Mucosa of gallbladder (tissue), 1 donor: ENCODE measurements at regions not wholly inside any gene's neighbourhood (a gene's known extent, or its start where the extent isn't known, plus 50 kb on each side); places are given as distances from the start of the nearest gene placed in this dataset.

Experiments used
- DNase-seq: peaks from one replicate; pipeline ENCODE4 v3.0.0-alpha.2; 2020; ENCODE audit warnings: low spot score
- donor health status: DM: no; HTN: no; CAD: no.

DNA sequence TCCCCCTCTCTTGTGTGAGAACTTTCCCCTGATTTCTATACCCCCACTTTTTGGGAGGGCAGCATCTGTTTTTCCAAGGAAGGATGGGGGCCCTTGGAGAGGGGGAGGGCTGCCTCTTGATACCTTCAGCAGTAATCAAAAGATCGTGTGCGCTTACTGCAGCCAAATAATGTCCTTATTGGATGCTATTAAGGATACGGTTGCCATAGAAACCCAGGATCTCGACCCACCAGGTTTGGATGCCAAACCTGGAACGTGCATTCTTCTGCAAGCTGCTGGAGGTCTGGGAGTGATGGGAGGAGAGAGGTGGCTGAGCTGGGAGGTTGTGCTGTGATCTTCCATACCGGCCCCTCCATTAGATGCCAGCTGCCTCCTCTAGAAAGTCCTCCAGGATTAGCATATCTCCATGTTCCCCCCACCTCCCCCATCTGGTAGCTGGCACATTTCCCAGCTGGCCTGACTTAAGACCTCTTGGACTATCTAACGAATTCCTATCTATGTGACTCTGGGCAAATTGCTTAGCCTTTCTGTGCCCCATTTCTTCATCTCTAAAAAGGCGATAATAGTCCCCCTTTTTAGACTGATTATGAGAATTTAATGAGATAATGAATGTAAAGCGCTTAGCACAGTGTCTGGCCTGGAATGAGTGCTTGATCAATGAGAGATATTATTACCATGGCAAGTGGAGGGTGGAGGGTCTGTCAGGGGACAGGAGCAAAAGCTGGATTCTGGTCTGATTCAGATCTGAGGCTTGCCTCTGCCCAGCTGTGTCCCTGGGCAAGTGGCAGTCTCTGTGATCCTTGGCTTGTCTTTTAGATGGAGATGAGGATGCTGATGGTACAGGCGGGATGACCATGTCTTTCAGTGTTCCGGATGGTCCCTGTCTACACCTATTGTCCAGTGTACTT, 78.5 kb upstream of the PCBD1 start:
- DNase-seq, result no peak

DNA sequence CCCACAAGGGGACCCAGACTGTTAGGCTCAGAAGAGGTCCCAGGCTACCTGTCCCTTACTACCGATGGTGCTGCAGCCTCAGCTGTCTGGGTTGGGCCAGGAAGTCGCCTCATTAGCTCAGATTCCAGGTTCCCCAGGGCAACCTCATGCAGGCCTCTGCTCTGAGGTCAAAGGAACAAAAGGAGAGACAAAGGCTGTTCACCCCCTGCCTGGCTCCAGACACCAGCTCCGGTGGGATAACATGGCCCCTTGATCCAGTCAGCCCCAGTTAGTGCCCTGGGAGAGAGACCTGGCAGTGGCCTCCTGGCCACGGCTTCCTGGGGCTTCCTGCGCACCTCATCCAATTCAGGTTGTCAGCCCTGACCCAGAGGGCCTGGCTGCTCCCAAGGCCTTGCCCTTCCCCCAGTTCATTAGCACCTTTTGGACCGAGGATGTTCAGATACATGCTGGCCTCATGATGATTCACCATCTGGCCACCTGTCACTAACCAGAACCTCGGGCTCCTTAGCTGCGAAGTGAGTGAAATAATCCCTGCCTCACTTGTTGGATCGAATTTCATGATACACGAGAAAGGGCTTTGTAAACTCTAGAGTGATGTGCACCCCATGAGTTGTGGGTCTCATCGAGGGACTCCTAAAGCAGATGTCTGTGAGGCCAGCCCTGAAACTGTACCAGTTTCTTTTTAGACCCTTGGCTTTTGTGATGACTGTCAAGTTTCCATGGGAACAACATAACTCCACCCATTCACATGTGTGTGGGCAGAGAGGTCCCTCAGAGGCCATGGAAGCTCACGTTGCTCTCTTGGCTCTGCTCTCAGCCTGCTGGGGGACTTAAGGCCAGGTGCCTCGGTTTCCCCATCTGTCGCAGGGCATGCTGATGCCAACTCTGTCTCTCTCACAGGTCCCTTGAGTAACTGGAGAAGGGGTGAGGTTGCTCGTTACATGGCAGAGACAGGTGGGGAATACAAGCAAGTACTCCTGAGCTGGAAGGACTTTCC, 79.5 kb upstream of the PCBD1 start:
- no peak for DNase-seq

DNA sequence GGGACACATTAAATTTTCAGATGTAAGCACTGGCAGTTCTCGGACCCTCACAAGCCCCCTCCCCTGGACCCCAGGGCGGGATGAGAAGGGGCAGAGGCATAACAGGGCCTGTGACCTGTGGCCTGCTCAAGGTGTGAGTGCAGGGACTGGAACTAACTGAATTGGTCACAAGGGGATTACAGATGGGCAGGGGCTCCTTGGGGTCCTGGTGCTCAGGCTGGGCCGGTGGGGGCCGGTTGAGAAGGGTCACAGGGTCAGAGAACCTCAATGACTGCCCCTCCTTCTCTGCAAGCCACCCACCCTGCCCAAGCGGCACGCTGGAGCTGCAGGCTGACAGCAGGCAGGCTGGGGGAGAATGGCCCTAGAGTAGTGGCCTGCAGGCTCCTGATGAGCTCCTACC, 80.8 kb upstream of the PCBD1 start:
- no peak for DNase-seq

DNA sequence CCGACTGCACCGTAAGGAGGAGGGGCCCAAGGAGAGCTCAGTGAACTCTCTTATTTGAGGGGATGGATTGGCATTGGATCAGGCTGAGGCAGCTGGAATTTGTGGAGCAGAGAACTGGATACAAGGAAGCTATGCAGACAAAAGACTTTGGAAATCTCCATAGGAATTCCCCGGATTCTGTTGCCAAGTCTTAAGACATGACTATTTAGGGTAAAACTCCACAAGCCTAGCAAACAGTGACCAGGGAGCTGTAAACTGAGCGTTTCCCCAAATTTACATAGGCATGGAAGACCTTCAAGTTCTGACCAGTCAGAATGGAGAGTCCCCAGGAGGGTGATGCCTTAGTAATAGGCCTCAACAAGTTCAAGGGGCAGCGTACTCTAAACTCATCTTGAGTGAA, 82.5 kb upstream of the PCBD1 start:
- DNase-seq, result no peak

DNA sequence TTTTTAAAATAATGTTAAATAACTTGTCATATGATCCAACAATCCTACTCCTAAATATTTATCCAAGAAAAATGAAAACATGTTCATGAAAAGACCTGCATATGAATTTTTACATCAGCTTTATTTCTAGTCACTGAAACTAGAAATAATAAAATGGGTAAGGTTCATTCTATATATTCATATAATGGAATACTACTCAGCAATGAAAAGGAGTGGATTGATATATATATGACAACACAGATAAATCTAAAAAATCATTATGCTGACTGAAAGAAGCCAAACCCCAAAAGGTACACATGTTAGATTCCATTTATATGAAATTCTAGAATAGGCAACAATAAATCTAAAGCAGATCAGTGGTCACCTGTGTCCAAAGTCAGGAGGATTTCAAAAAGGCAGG, 84.9 kb upstream of the PCBD1 start:
- no peak for DNase-seq

DNA sequence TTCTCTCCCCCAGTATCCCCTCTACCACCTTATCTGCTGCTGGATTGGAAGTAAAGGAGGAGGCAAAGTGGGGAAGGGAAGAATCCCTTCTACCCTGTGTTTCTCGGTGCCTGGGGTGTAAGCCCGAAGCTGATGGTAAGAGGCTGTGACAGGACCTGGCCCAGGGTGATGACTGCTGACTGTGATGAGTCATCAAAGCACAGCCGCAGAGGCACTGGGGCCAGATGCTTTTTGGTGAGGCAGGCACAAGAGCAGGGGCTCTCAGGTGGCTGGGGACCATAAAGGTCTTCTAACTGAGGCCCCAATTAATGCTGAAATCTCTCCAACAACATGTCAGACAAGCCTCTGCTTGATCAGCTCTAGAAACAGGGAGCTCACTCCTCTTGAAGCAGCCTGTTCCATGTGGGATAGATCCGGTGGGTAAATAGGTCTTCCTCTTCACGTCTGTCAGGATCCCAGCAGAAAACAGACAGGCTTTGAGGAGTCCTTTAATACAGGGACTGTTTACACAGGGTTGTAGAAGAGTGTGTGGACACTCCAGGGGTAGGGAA, 86.1 kb upstream of the PCBD1 start:
- DNase-seq, result no peak

DNA sequence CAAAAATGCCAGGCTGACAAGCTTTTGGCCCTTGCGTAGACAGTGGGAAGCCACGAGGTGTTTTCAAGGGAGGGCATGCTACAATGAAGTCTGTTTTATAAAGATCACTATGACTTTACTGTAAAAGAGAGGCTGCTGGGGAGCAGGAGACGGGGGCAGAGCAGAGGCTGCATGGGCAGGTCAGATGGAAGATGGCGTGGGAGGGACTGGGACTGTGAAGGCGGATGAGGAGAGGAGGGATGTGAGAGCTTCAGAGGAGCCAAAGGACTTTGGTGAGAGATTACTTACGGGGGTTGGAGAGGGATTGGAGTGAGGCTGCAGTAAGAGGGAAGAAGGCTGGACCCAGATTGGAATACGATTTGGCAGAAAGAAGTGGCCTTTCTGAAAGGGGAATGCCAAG, 86.6 kb upstream of the PCBD1 start:
- DNase-seq, result no peak

DNA sequence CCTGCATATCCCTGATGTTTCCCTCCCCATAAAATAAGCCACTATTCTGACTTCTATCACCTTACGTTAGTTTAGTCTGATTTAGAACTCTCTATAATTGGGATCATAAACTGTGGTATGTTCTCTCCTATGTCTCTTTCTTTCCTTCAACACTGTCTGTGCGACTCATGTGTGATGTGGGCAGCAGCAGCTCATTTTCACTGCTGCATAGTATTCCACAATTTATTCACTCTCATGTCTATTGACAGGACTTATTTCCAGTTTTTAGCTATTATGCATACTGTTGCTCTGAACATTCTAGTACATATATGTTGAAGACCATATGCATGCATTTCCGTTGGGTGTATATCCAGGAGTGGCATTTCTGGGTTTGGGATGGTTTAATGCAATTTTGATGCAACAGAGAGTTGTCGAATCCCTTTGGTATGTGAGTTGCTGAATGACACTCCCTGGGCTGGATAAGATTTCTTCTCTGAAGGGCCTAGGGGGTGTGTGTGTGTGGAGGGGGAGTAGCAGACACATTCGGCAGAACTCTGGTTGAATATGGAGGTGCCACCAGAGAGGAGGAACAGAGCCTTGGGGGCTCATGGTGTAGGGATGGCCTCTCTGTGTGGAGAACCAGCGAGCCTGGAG, 87.8 kb upstream of the PCBD1 start:
- DNase-seq, result no peak

DNA sequence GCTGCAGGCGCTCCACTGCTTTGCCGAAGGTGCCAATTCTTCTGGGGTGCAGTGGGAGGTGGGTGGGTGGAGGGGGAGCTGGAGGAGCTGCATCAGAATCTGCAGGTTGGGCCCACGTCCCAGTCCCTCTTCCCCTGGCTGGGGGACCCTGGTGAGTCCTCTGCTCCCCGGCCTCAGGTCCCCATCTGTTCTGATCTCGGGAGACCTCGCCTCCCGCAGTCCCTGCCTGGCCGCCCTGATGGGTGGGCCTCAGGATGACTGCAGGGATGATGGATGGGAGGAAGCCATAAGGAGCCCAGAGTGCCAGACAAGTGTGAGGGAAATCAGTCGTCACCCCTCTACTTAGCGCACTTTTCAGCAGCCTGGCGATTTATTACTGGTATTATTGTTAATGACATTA, 89.3 kb upstream of the PCBD1 start:
- no peak for DNase-seq

DNA sequence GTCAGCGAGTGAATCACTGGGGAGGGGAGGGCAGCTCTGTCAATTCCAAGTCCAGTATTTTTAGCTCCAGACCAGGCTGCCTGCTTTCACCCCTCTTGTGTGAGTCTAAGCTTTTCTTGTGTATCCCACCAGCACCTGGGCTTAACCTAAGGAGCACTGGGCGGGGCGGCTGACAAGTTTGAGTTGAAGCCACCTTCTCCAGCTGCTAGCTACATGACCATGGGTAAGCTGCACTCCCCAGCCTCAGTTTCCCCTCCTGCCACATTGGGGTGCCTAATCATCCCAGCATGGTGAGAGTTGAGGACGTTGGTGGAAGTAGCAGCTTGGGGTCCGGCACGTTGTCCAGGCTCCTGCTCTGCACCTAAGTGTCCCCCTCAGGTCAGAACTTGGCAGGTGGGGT, 89.8 kb upstream of the PCBD1 start:
- no peak for DNase-seq

DNA sequence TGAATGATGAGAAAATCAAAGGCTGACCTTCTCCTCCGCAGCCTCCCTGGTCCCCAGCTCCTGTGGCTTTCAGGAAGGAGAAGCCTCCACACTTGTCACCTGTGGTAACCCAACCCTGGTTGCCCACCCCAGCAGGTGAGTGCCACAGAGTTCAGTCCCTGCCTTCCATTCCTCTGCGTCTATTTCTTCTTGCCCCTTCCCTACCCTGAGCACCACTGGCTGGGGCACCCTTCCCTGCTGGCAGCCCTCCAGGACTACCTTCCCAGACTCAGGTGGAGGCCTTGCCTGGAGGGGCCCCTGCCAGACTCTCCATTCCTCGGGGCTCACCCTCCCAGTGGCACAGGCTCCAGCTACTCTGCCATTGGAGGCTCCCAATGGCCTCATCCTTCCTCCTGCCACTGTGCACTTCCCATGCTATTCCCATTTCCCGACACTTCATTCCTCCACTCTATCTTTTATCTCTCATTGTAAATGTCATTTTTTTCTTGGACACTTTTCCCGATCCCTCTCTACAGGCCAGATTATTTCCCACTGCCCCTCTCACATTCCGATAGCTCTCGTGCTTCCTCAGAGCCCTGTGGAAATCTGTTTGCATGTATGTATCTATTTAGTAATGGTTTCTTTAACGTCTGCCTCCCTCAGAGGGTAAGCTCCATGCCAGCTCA, 90.6 kb upstream of the PCBD1 start:
- no peak for DNase-seq

DNA sequence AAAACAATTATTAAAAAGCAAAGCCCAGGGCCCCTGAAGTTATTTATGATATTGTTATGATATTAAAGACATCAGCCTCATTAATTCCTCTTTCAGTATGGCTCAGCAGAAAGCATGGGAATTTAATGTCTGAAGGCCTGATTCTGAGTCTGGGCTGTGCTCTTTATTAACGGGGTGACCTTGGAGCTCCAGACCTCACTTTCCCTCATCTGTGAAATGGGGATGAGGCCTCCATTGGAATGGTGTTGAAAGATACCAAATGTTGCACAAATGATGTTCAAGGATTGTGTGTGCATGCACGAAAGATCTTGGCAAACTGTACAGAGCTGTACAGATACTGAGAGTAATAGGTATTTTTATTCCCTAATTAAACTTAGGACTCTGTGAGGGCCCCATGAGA, 92.3 kb upstream of the PCBD1 start:
- DNase-seq, result no peak

DNA sequence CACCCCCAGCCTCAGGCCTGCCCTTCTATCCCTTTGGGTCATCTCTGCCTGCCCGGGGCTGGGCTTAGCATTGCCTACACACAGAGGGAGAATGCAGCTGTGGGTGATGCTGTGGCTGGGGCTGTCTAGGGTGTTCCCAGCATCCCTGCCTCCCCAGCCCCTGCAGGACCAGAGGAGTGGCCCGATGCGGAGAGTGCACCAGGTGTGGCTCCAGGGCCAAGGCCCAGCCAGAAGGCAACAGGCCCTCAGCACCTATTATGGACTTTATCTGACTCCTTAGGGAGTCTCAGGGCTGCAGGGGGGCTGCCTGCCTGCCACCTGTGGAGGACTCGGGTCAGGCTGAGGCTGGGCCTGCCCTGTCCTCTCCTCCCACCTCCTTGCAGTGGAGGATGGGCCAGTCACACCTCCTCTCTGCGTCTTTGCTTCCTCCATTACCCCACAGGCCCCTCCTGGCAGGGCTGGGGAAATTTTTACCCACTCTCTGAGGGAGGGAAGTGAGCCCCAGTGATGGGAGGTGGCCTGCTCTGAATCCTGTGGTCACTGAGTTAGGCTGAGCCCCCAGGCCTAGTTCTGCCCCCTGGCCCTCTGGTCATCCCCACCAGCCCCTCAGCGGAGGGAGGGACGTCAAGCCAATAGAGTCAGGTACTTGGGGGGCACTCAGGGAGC, 92.9 kb upstream of the PCBD1 start:
- DNase-seq, result no peak

DNA sequence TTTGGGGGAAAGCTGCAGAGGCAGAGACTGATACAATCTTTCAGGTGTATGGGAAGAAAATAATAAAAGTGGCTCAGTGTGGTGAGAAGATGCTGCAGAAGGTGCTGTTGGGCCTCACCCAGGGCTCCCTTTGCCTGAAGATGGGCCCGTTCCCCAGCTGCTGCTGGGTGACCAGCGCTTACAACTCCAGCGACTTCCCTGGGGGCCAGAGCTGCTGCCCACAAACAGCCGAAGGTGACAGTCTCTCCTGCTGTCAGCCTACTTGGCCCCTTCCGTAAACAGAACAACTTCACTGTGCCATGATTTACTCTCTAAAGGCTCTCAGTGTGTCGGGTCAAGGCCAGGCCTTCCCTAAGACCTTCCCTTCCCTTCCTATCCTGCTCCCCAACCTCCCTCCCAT, 93.6 kb upstream of the PCBD1 start:
- DNase-seq, result no peak

DNA sequence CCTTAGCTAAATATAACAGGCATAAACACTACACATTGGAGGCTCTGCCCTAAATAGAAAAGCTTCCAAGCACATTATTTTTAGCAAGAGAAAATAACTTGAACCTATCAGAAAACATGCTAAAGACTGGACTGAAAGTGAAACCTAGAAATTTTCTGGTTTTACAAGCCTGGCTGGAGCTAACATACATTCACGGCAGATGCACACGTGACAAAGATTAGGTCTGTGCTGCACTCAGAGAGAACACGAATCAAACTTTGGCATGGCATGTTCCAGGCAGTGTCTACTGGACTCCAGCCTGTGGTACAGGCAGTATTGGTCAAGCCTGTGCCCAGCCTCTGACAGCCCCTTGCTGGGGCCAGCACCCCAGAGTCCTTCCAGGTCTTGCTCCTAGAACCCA, 94.1 kb upstream of the PCBD1 start:
- no peak for DNase-seq

DNA sequence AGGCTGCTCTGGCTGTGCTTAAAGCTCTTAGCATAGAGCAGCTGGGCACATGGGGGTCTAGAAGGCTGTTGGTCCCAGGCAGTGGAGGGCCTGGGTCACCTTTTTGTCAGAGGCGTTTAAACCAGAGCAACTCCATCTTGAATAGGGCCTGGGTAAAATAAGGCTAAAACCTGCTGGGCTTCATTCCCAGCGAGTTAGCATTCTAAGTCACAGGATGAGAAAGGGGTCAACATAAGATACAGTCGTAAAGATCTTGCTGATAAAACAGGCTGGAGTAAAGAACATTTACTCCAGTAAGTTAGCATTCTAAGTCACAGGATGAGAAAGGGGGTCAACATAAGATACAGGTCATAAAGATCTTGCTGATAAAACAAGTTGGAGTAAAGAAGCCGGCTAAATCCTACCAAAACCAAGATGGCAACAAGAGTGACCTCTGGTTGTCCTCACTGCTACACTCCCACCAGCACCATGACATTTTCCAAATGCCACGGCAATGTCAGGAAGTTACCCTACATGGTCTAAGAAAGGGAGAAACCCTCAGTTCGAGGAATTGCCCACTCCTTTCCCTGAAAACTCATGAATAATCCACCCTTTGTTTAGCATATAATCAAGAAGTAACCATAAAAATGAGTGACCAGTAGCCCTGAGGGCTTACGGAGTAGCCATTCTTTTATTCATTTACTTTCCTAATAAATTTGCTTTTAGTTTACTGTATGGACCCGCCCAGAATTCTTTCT, 96.8 kb upstream of the PCBD1 start:
- no peak for DNase-seq

DNA sequence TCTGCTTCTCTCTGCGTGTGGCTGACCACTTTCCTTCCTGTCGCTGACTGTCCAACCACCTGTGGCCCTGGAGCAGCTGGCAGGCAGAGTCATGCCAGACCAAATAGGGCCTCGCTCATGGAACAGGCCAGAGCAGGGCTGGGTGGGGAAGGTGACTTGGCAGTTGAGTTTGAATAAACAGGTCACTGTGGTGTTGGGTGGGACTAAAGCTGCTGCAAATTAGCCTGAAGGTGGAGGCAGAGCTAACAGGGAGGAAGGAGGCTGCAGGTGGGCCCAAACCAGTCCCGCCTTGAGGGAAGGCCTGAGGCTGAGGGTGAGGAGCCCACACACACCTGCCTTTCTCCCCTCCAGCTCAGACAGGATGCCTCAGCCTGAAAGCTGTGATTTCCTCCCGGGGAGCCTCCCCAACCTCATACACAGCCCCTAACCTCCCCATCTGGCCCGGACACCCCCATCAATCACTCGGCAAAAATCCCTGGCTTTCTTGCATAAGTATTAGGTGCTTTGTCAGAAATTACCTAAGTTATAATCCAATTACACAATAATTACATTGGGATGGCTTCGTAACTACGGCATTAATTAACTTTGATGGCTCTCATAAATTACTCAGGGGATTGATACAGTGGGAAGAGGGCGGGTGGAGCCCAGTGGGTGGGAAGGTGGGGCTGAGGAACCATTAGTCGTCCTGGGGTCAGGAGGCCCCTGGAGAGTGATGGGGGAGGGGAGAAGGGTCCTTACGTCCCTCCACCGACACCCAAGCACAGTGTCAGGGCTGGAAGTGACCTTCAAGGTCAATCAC, 97.7 kb upstream of the PCBD1 start:
- no peak for DNase-seq

DNA sequence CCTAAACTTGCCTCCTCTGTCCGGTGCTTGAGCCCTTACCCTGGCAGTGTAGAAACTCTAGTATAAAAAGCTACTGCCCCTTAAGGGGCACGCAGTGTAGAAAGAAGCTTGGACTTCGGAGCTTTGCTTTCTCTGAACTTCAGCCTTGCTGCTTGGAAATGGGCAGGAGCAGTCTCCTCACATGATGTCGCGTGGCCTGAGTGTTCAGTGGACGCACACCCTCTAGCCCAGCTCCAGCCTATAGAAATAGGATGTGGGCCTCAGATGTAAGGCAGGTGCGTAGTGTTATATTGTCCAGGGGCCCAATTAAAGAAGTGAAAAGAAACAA, 98.2 kb upstream of the PCBD1 start:
- DNase-seq, result no peak

DNA sequence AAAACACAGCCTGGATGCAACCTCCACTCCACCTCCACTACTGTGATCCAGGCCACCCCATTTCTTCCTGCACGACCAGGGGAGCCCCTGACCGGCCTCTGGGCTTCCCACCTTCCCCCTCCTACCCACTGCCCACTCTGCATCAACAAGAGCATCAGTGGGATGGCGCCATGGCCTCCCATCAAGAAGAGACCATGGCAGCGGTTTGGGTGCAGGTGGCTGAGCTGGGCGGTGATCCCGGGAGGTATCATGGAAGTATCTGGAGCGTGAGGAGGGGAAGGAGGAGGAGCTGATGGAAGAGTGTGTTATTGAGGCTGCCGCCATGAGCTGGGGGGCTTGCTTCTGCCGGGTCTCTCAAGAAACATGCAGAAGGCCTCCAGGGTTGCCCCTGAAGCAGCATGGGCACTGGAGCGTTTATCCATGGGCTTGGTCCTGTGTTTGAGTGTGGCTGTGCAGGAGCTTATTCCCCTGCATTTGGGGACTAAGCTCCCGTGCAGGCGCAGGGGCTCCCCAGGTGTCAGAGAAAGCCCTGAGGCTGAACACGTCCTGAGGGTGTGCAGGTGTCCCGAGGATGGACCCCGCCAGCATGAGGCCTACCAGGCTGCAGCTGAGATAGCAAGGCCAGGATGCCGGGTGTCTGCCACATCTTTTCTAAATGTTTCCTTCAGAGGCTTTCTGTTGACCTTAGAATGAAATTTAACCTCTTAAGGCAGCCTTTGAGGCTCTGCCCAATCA, 99.2 kb upstream of the PCBD1 start:
- DNase-seq, result no peak
